ENCODE measurements at regions not wholly inside any gene's neighbourhood (a gene's known extent, or its start where the extent isn't known, plus 50 kb on each side); places are given as distances from the start of the nearest gene placed in this dataset.

GRCh38 chrX:22406201-22406737 is 133.6 kb downstream of the CBLL2 start:
- H3K36me3 ChIP-seq (replicated peaks; ENCODE audit: low read depth, low read length) = no peaks in the 10 kb centered on the region
- H3K4me2 ChIP-seq (ENCODE audit: low read length) = no peak overlapping the region
- H3K27me3 ChIP-seq (ENCODE audit: low read depth, low read length) = no peaks in the 10 kb centered on the region
- no peak overlapping the region for H2AFZ ChIP-seq (ENCODE audit: low read depth, low read length)
- H3K79me2 ChIP-seq (ENCODE audit: low read length) = no peaks in the 10 kb centered on the region
- H3K4me1 ChIP-seq (ENCODE audit: low read length) = no peaks in the 10 kb centered on the region
- no peak overlapping the region for H3K9ac ChIP-seq (ENCODE audit: low read length)
- no peaks in the 10 kb centered on the region for H4K20me1 ChIP-seq (ENCODE audit: insufficient read depth, low read length)
- H3K9me3 ChIP-seq (ENCODE audit: insufficient read depth, low read length) = no peaks in the 10 kb centered on the region
- H3K27ac ChIP-seq (ENCODE audit: low read length) = no peak overlapping the region
- H3K4me3 ChIP-seq (ENCODE audit: low read length) = no peak overlapping the region
- no peak for TF ChIP-seq EZH2phosphoT487 (IDR thresholded peaks at IDR 0.05; ENCODE audit: low read depth)
- TF ChIP-seq, protein P1, sequence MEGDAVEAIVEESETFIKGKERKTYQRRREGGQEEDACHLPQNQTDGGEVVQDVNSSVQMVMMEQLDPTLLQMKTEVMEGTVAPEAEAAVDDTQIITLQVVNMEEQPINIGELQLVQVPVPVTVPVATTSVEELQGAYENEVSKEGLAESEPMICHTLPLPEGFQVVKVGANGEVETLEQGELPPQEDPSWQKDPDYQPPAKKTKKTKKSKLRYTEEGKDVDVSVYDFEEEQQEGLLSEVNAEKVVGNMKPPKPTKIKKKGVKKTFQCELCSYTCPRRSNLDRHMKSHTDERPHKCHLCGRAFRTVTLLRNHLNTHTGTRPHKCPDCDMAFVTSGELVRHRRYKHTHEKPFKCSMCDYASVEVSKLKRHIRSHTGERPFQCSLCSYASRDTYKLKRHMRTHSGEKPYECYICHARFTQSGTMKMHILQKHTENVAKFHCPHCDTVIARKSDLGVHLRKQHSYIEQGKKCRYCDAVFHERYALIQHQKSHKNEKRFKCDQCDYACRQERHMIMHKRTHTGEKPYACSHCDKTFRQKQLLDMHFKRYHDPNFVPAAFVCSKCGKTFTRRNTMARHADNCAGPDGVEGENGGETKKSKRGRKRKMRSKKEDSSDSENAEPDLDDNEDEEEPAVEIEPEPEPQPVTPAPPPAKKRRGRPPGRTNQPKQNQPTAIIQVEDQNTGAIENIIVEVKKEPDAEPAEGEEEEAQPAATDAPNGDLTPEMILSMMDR (IDR thresholded peaks at IDR 0.05; ENCODE audit: low read depth, low read length) = no peak

- no peak overlapping the region for H3K4me3 ChIP-seq (ENCODE audit: low read length)
- no peak overlapping the region for H3K9ac ChIP-seq (ENCODE audit: low read length)
- no peaks in the 10 kb centered on the region for H3K79me2 ChIP-seq (ENCODE audit: low read length)
- no peaks in the 10 kb centered on the region for H3K9me3 ChIP-seq (ENCODE audit: insufficient read depth, low read length)
- H3K4me2 ChIP-seq (ENCODE audit: low read length) = no peak overlapping the region
- H3K27ac ChIP-seq (ENCODE audit: low read length) = no peak overlapping the region
- H2AFZ ChIP-seq (ENCODE audit: low read depth, low read length) = no peak overlapping the region
- no peaks in the 10 kb centered on the region for H4K20me1 ChIP-seq (ENCODE audit: insufficient read depth, low read length)
- no peaks in the 10 kb centered on the region for H3K27me3 ChIP-seq (ENCODE audit: low read depth, low read length)
- TF ChIP-seq, protein P1 (IDR thresholded peaks at IDR 0.05; ENCODE audit: low read depth, low read length) = no peak
- no peak for TF ChIP-seq EZH2phosphoT487 (IDR thresholded peaks at IDR 0.05; ENCODE audit: low read depth)
- H3K36me3 ChIP-seq (replicated peaks; ENCODE audit: low read depth, low read length) = no peaks in the 10 kb centered on the region
- H3K4me1 ChIP-seq (ENCODE audit: low read length) = no peaks in the 10 kb centered on the region
Measured at GRCh38 chrX:22409418-22409817, 136.7 kb downstream of the CBLL2 start.

GRCh38 chrX:22424122-22424915 is 151.6 kb downstream of the CBLL2 start:
- TF ChIP-seq, protein P1 (IDR thresholded peaks at IDR 0.05; ENCODE audit: low read depth, low read length) = no peak
- no peak for TF ChIP-seq EZH2phosphoT487 (IDR thresholded peaks at IDR 0.05; ENCODE audit: low read depth)
- no peaks in the 10 kb centered on the region for H3K9me3 ChIP-seq (ENCODE audit: insufficient read depth, low read length)
- H4K20me1 ChIP-seq (ENCODE audit: insufficient read depth, low read length) = no peaks in the 10 kb centered on the region
- H3K4me3 ChIP-seq (ENCODE audit: low read length) = no peak overlapping the region
- H3K27me3 ChIP-seq (ENCODE audit: low read depth, low read length) = no peaks in the 10 kb centered on the region
- no peak overlapping the region for H3K9ac ChIP-seq (ENCODE audit: low read length)
- H3K4me1 ChIP-seq (ENCODE audit: low read length) = no peaks in the 10 kb centered on the region
- no peak overlapping the region for H3K4me2 ChIP-seq (ENCODE audit: low read length)
- no peaks in the 10 kb centered on the region for H3K36me3 ChIP-seq (replicated peaks; ENCODE audit: low read depth, low read length)
- H3K79me2 ChIP-seq (ENCODE audit: low read length) = no peaks in the 10 kb centered on the region
- H3K27ac ChIP-seq (ENCODE audit: low read length) = no peak overlapping the region
- no peak overlapping the region for H2AFZ ChIP-seq (ENCODE audit: low read depth, low read length)

- no peaks in the 10 kb centered on the region for H3K9me3 ChIP-seq (ENCODE audit: insufficient read depth, low read length)
- no peak overlapping the region for H2AFZ ChIP-seq (ENCODE audit: low read depth, low read length)
- no peak overlapping the region for H3K27ac ChIP-seq (ENCODE audit: low read length)
- H3K36me3 ChIP-seq (replicated peaks; ENCODE audit: low read depth, low read length) = no peaks in the 10 kb centered on the region
- H3K9ac ChIP-seq (ENCODE audit: low read length) = no peak overlapping the region
- H3K27me3 ChIP-seq (ENCODE audit: low read depth, low read length) = no peaks in the 10 kb centered on the region
- no peaks in the 10 kb centered on the region for H3K4me1 ChIP-seq (ENCODE audit: low read length)
- no peak overlapping the region for H3K4me3 ChIP-seq (ENCODE audit: low read length)
- no peak for TF ChIP-seq EZH2phosphoT487 (IDR thresholded peaks at IDR 0.05; ENCODE audit: low read depth)
- no peak overlapping the region for H3K4me2 ChIP-seq (ENCODE audit: low read length)
- H3K79me2 ChIP-seq (ENCODE audit: low read length) = no peaks in the 10 kb centered on the region
- no peaks in the 10 kb centered on the region for H4K20me1 ChIP-seq (ENCODE audit: insufficient read depth, low read length)
Measured at GRCh38 chrX:22424919-22425318, 152.2 kb downstream of the CBLL2 start.
